HEK293 (cell line): ENCODE measurements at regions not wholly inside any gene's neighbourhood (a gene's known extent, or its start where the extent isn't known, plus 50 kb on each side); places are given as distances from the start of the nearest gene placed in this dataset.

Source experiments
- CTCF ChIA-PET: fragments of 350-600 bp; formaldehyde crosslinking; extraction: SDS; loops from one replicate; lab custom pipeline; 2021; ENCODE audit warnings: antibody characterized with exemption; lab: Yijun Ruan, JAX
- POLR2A ChIA-PET: fragments of 300-600 bp; formaldehyde crosslinking; extraction: SDS; loops from one replicate; lab custom pipeline; 2020; ENCODE audit warnings: antibody characterized with exemption, inconsistent platforms; lab: Yijun Ruan, JAX
- H3K27ac ChIP-seq: fragments of 200-500 bp; sonication (Bioruptor generic); 2 replicates; pipeline ENCODE4 v1.5.1; 2014; ENCODE audit warnings: low read depth, low read length, control low read depth, inconsistent platforms; ENCODE audit errors: extremely low read depth
- H3K36me3 ChIP-seq, 2 experiments: fragments of 200-500 bp in 1 of 2; sonication (Bioruptor generic) in 1 of 2; 1 replicate in 1 of 2; 2 replicates in 1 of 2; pipeline ENCODE4 v1.5.1; 2014 to 2017; ENCODE audit warnings: inconsistent platforms in 2 of 2, low read length in 2 of 2; ENCODE audit not compliant: control insufficient read depth in 2 of 2, insufficient read depth in 1 of 2
- H3K4me1 ChIP-seq: fragments of 200-500 bp; sonication (Bioruptor generic); 2 replicates; pipeline ENCODE4 v1.5.1; 2014; ENCODE audit warnings: mild to moderate bottlenecking, low read length, inconsistent platforms; ENCODE audit not compliant: control insufficient read depth, insufficient read depth
- H3K4me3 ChIP-seq: 2 replicates; pipeline ENCODE4 v1.5.1; 2011; ENCODE audit warnings: low read depth, mild to moderate bottlenecking, control low read depth, low read length, moderate library complexity
- H3K9me3 ChIP-seq: fragments of 200-500 bp; sonication (Bioruptor generic); 2 replicates; pipeline ENCODE4 v1.5.1; 2014; ENCODE audit warnings: low read depth, low read length, inconsistent platforms; ENCODE audit not compliant: control insufficient read depth, insufficient read depth
- TRIM28 ChIP-seq: IDR thresholded peaks from 2 replicates; pipeline ENCODE4 v1.6.1; 2011; ENCODE audit warnings: low read length, control low read depth, borderline replicate concordance
- ZBTB20 ChIP-seq: fragments of 450-650 bp; formaldehyde crosslinking; IDR thresholded peaks from 2 replicates; pipeline ENCODE4 v1.5.1; 2016; ENCODE audit warnings: missing biosample characterization, missing genetic modification characterization
- ZBTB48 ChIP-seq: fragments of 450-650 bp; formaldehyde crosslinking; IDR thresholded peaks from 2 replicates; pipeline ENCODE4 v1.5.1; 2016; ENCODE audit warnings: missing biosample characterization, missing genetic modification characterization
- ZFP37 ChIP-seq: fragments of 450-650 bp; formaldehyde crosslinking; IDR thresholded peaks from 2 replicates; pipeline ENCODE4 v1.5.1; 2016; ENCODE audit warnings: missing biosample characterization, missing genetic modification characterization
- ZFP41 ChIP-seq: fragments of 450-650 bp; formaldehyde crosslinking; IDR thresholded peaks from 2 replicates; pipeline ENCODE4 v1.5.1; 2016; ENCODE audit warnings: missing biosample characterization, missing genetic modification characterization, borderline replicate concordance
- ZNF138 ChIP-seq: fragments of 450-650 bp; formaldehyde crosslinking; IDR thresholded peaks from 2 replicates; pipeline ENCODE4 v1.5.1; 2016; ENCODE audit warnings: missing biosample characterization, missing genetic modification characterization, borderline replicate concordance
- ZNF175 ChIP-seq: fragments of 450-650 bp; formaldehyde crosslinking; IDR thresholded peaks from 2 replicates; pipeline ENCODE4 v1.5.1; 2016; ENCODE audit warnings: missing biosample characterization, missing genetic modification characterization
- ZNF2 ChIP-seq: fragments of 450-650 bp; formaldehyde crosslinking; IDR thresholded peaks from 2 replicates; pipeline ENCODE4 v1.5.1; 2016; ENCODE audit warnings: missing biosample characterization, missing genetic modification characterization
- ZNF274 ChIP-seq, 2 experiments: fragments of 200-500 bp in 1 of 2; fragments of 450-650 bp in 1 of 2; sonication (Bioruptor generic) in 1 of 2; formaldehyde crosslinking in 1 of 2; IDR thresholded peaks; 2 replicates each; pipeline versions ENCODE4 v1.5.1 to v1.6.1; 2014 to 2016; ENCODE audit warnings: borderline replicate concordance in 1 of 2, inconsistent platforms in 1 of 2, low read length in 1 of 2, missing biosample characterization in 1 of 2, missing genetic modification characterization in 1 of 2
- ZNF302 ChIP-seq: fragments of 450-650 bp; formaldehyde crosslinking; IDR thresholded peaks from 2 replicates; pipeline ENCODE4 v1.5.1; 2016; ENCODE audit warnings: missing biosample characterization, missing genetic modification characterization, low read depth
- ZNF324 ChIP-seq: fragments of 450-650 bp; formaldehyde crosslinking; IDR thresholded peaks from 2 replicates; pipeline ENCODE4 v1.5.1; 2016; ENCODE audit warnings: missing biosample characterization, missing genetic modification characterization
- ZNF341 ChIP-seq: fragments of 450-650 bp; formaldehyde crosslinking; IDR thresholded peaks from 2 replicates; pipeline ENCODE4; 2016; ENCODE audit warnings: low read depth, missing biosample characterization, missing genetic modification characterization
- ZNF423 ChIP-seq: fragments of 450-650 bp; formaldehyde crosslinking; IDR thresholded peaks from 2 replicates; pipeline ENCODE4 v1.5.1; 2016; ENCODE audit warnings: missing biosample characterization, missing genetic modification characterization
- ZNF521 ChIP-seq: fragments of 450-650 bp; formaldehyde crosslinking; IDR thresholded peaks from 2 replicates; pipeline ENCODE4 v1.5.1; 2017; ENCODE audit warnings: missing biosample characterization, mild to moderate bottlenecking, missing genetic modification characterization
- ZNF623 ChIP-seq: fragments of 450-650 bp; formaldehyde crosslinking; IDR thresholded peaks from 2 replicates; pipeline ENCODE4 v1.5.1; 2016; ENCODE audit warnings: missing biosample characterization, missing genetic modification characterization
- ZNF664 ChIP-seq: fragments of 450-650 bp; formaldehyde crosslinking; IDR thresholded peaks from 2 replicates; pipeline ENCODE4 v1.5.1; 2016; ENCODE audit warnings: missing biosample characterization, missing genetic modification characterization
- ZNF677 ChIP-seq: fragments of 450-650 bp; IDR thresholded peaks from 2 replicates; pipeline ENCODE4 v1.5.0; 2018; ENCODE audit warnings: missing biosample characterization, mild to moderate bottlenecking, missing genetic modification characterization, moderate library complexity
- ZNF747 ChIP-seq: fragments of 450-650 bp; formaldehyde crosslinking; IDR thresholded peaks from 2 replicates; pipeline ENCODE4 v1.5.1; 2016; ENCODE audit warnings: missing biosample characterization, missing genetic modification characterization
- TF ChIP-seq, protein P1 (sequence below): fragments of 450-650 bp; formaldehyde crosslinking; IDR thresholded peaks from 2 replicates; pipeline ENCODE4 v1.5.1; 2016; ENCODE audit warnings: missing biosample characterization, missing genetic modification characterization
- TF ChIP-seq, protein P2 (sequence below): fragments of 450-650 bp; formaldehyde crosslinking; IDR thresholded peaks from 2 replicates; pipeline ENCODE4 v1.5.1; 2016; ENCODE audit warnings: missing biosample characterization, missing genetic modification characterization
- TF ChIP-seq, protein P3 (sequence below): fragments of 450-650 bp; formaldehyde crosslinking; IDR thresholded peaks from 2 replicates; pipeline ENCODE4 v1.5.1; 2017; ENCODE audit warnings: missing biosample characterization, missing genetic modification characterization

DNA sequence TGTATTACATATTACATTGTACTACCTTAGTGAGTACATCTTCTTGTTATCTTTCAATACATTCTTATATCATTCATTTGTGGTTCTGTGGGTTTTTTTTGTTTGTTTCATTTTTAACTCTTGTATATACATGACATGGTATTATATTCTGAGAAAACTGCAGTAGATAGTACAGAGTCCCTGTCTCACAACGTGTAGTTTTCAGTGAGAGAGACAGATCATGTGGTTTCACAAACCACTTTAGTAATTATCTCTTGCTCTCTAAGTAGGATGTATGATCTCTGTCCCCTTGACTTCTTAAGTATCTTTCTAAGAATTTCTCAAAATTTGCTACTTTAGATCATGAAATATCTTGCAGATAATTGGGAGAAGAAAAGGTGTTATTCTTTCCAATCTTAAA lies 745.9 kb upstream of the CDH9 start:
- TF ChIP-seq ZNF623 (tag by site-specific recombination) (no peak), ZFP41 (tag by site-specific recombination) (no peak), ZNF2 (tag by site-specific recombination) (no peak), ZBTB48 (tag by site-specific recombination) (no peak), ZNF664 (tag by site-specific recombination) (no peak), TRIM28 (no peak), ZNF423 (tag by site-specific recombination) (no peak), ZNF274 (IDR thresholded peaks at IDR 0.05; ENCODE audit: low read length) (no peak), ZNF274 (tag by site-specific recombination; IDR thresholded peaks at IDR 0.05; ENCODE audit: borderline replicate concordance) (no peak)
- TF ChIP-seq, protein P1, sequence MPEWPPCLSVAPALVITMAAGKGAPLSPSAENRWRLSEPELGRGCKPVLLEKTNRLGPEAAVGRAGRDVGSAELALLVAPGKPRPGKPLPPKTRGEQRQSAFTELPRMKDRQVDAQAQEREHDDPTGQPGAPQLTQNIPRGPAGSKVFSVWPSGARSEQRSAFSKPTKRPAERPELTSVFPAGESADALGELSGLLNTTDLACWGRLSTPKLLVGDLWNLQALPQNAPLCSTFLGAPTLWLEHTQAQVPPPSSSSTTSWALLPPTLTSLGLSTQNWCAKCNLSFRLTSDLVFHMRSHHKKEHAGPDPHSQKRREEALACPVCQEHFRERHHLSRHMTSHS (tag by site-specific recombination), result no peak
- Histone ChIP-seq H3K27ac (no peak overlapping the region), H3K4me1 (no peaks in the 10 kb centered on the region), H3K9me3 (no peaks in the 10 kb centered on the region), H3K4me3 (no peak overlapping the region), H3K36me3 (no peaks in the 10 kb centered on the region)
- POLR2A ChIA-PET, result no interaction called here
- CTCF ChIA-PET, result interaction anchor here (0.7 kb wide), 1 partner anchor 64 kb away, joined by 3 read pairs; no protein-coding TSS in a partner anchor

DNA sequence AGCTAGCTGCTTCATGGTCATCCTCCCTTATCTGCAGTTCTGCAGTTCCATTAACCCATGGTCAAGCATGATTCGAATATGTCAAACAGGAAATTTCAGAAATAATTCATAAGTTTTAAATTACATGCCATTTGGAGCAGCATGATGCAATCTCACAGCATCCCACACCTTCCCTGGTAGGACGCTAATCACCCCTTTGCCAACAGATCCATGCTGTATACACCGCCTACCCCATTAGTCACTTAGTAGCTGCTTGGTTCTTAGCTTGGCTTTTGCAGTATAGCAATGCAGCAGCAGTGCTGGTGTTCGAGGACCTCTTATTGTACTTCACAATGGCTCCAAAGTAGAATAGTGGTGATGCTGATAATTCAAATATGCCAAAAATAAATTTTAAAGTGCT lies 739.7 kb upstream of the CDH9 start:
- no peak for TF ChIP-seq ZNF324
- TF ChIP-seq ZNF341, result no peak
- TF ChIP-seq, protein P1 (tag by site-specific recombination), result no peak
- TF ChIP-seq, protein P2, sequence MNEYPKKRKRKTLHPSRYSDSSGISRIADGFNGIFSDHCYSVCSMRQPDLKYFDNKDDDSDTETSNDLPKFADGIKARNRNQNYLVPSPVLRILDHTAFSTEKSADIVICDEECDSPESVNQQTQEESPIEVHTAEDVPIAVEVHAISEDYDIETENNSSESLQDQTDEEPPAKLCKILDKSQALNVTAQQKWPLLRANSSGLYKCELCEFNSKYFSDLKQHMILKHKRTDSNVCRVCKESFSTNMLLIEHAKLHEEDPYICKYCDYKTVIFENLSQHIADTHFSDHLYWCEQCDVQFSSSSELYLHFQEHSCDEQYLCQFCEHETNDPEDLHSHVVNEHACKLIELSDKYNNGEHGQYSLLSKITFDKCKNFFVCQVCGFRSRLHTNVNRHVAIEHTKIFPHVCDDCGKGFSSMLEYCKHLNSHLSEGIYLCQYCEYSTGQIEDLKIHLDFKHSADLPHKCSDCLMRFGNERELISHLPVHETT, result no peak
- no peak for TF ChIP-seq ZFP37
- TF ChIP-seq ZBTB20 (tag by site-specific recombination), result no peak
- TF ChIP-seq, protein P3, sequence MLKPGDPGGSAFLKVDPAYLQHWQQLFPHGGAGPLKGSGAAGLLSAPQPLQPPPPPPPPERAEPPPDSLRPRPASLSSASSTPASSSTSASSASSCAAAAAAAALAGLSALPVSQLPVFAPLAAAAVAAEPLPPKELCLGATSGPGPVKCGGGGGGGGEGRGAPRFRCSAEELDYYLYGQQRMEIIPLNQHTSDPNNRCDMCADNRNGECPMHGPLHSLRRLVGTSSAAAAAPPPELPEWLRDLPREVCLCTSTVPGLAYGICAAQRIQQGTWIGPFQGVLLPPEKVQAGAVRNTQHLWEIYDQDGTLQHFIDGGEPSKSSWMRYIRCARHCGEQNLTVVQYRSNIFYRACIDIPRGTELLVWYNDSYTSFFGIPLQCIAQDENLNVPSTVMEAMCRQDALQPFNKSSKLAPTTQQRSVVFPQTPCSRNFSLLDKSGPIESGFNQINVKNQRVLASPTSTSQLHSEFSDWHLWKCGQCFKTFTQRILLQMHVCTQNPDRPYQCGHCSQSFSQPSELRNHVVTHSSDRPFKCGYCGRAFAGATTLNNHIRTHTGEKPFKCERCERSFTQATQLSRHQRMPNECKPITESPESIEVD (tag by site-specific recombination), result no peak
- no peak for TF ChIP-seq ZNF521
- TF ChIP-seq ZNF138, result no peak
- no peak for TF ChIP-seq ZNF677
- TF ChIP-seq ZNF302 (tag by site-specific recombination), result no peak
- TF ChIP-seq ZNF175 (tag by site-specific recombination), result no peak
- TF ChIP-seq ZNF423 (tag by site-specific recombination), result no peak
- TF ChIP-seq ZNF747 (tag by site-specific recombination), result no peak
- ChIA-PET POLR2A (no interaction called here), CTCF (no interaction called here)
- H3K36me3 ChIP-seq, result no peaks in the 10 kb centered on the region
- no peak overlapping the region for H3K4me3 ChIP-seq
- no peak overlapping the region for H3K27ac ChIP-seq
- no peaks in the 10 kb centered on the region for H3K9me3 ChIP-seq
- no peaks in the 10 kb centered on the region for H3K4me1 ChIP-seq
